HG02884 (cell line): ENCODE measurements at regions not wholly inside any gene's neighbourhood (a gene's known extent, or its start where the extent isn't known, plus 50 kb on each side); places are given as distances from the start of the nearest gene placed in this dataset.
A peak's percentile ranks its signal among the peaks of the same experiment; 100 is the strongest.
"Not testable (repeated sequence)": the region's sequence is repeated elsewhere in the genome, so short reads cannot be mapped to it uniquely, and the experiment has no call there.

Experiments used
- ATAC-seq: cut with Tn5 transposase; IDR thresholded peaks from one replicate; pipeline ENCODE4 v1.9.1; 2021; ENCODE audit warnings: mild to moderate bottlenecking, moderate library complexity; ENCODE audit not compliant: unreplicated experiment

- not testable (repeated sequence) for ATAC-seq
Measured at GRCh38 chr3:187890405-187890752, 145.1 kb upstream of the BCL6 start.

DNA sequence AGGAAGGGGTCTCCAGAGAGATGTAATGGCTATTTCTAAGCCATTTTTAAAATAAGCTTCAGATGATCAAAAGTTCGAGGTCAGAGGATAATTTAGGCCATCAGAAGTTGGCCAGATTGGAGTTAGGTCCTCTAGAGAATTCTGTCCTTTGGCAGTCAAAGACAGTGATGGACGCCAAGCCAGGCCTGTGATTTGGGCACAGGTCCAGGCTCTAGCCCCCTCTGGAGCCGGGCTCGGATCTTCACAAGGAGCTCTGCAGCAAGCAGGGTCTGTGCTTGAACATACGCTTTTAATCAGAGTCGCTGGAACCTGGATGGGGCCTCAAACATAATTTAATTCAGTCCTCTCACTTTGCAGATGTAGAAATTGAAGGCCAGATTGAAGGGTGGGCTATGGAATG, 151.4 kb upstream of the BCL6 start:
- no peak for ATAC-seq

- no peak for ATAC-seq
Measured at GRCh38 chr3:187899246-187899645, 154.0 kb upstream of the BCL6 start.

DNA sequence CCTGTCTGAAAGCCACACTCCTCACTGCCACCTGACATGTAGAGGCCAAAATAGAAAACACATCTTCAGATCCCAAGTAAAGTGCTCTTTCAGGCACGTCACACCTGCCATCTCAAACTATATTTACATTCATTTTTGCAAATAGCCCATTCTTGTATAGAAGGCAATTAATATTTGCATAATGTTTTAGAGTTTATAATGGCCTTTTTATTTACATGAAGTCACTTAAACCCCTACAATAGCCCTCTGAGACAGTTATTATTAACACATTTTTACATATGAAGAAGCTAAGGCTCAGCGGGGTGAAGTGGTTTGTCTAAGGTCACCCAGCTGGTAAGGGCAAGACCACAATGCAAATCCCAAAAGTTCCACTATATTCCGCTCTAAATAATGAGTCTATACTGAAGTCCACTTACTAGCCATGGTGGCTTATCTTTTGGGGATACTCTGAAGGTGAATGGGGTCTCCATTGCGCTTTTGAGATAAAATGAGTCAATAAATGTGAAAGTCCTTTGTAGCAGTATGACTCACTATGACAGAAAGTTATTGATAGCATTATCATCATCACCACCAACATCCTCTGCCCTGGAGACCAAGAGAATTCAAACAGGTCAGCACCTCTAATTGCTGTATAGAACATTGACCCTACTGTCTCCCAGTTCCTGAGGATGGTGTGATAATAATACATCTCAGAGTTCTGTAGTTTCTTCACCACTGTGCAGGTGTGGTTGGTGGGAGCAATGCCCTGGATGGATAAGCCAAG, 155.9 kb upstream of the BCL6 start:
- peak; percentile 44 for ATAC-seq

DNA sequence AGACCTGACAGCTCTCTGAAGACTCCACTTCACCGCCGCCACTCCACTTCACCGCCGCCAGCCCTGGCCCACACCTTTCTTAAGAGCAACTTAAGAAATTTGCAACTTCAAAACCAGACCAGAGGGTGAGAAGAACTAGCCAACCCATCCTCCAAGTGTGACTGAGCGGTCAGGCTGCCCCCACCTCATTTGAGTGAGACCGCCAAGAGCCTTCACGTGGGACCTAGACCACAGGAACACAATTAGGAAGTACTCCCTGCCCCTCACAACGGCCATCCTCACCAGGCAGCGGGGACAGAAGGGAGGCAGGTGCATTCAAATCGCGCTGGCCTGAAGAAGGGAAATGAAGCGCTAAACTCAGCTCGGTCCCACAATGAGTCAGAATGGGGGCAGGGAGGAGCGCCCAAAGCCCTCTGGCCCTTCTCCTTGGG, 156.8 kb upstream of the BCL6 start:
- peak; percentile 66 for ATAC-seq

- no peak for ATAC-seq
Measured at GRCh38 chr3:187902936-187903335, 157.7 kb upstream of the BCL6 start.

DNA sequence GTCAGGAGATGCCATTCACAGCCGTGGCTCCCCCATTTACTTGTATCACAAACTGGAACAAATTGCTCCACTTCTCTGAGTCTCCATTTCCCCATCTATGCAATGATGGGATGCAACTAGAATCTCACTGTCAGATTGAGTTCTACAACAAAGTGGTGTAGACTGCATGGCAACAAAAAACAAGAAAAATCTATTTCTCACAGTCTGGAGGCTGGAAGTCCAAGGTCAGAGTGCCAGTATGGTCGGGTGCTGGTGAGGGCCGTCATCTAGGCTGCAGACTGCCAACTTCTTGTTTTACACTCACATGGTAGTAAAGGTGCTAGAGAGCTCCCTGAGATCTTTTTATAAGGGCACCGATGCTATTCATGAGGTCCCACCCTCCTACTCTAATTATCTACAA, 158.4 kb upstream of the BCL6 start:
- no peak for ATAC-seq

- no peak for ATAC-seq
Measured at GRCh38 chr3:187906416-187906815, 161.1 kb upstream of the BCL6 start.

GRCh38 chr3:187906920-187907319, 161.7 kb upstream of the BCL6 start:
- ATAC-seq: no peak

DNA sequence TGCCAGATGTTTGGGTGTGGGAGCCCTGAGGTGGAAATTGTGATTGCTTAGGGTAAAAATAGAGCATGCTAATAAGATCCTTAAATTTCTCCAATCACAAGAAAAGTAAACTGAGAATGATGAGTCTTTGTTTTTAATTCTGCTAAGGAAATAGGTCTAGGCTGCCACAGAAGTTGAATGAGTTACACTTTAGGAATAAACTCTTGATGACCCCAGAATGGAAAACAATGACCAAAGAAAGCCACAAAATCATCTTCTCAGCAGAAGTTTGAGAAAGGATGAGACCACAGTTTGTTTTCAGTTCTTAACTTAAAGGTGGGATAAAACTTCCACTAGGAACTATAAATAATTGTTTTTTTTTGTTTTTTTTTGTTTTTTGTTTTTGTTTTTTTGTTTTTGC, 164.6 kb upstream of the BCL6 start:
- no peak for ATAC-seq

DNA sequence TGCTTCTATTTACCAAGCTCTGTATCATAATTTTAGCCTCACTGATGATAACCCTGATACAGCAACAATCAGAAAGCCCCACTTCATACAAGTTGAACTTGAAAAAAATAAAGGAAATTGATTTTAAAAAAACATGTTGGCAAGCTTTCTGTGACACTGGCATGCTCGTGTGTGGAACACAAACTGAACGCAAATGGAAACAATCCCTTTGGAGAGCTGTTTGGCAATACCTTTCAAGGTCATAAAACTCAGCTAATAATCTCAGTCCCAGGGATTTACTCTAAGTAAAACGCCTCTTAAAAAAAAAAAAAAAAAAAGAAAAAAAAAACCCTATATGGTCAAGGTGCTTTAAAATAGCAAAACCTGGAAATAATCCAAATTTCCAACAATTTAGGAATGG, 166.7 kb upstream of the BCL6 start:
- ATAC-seq: no peak

GRCh38 chr3:187913617-187914033, 168.4 kb upstream of the BCL6 start:
- no peak for ATAC-seq

GRCh38 chr3:187914231-187914630, 169.0 kb upstream of the BCL6 start:
- ATAC-seq: no peak

DNA sequence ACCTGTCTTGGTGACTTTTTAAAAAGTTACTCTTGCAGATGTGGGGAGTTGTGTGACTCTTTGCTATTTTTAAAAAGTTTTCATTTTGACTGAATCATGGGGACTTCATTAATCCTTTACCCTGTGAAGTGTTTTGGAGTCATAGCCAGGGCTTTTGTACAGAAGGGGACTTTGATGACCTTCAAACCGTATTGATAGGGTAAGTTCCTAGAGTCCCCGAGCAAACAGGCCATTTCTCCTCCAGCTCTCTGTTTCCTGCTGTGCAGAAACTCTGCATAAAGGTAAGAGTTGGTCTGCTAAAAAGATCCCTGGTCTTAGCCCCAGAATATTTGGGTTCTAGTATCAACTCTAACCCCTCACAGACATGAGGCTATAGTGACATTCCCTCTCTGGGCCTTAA, 170.8 kb upstream of the BCL6 start:
- ATAC-seq: no peak

DNA sequence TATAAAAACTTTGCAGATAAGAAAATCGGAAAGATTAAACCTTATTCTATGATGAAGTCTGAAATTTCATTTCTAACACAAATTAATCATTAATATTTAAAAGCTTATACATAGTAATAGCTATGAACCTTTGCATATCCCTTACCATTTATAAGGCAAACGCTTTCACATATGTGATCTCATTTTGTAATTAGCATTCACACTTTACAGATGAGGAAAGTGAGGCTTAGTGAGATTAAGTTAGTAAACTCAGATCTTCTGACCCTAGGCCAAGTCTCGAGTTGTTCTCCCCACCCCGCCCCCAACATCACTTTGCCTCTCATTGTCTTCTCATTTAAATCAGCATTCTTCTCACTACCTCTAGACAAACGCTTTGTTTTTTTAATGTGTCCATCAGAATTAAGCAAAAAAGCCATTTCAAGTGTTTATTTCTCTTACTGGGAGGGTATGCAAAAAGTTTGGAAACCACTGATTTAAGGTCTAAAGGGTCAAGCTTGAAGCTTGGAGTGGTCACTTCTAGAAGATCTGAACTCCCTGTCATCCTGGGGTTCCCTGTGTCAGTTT, 172.9 kb upstream of the BCL6 start:
- ATAC-seq: no peak

GRCh38 chr3:187919048-187919447, 173.8 kb upstream of the BCL6 start:
- peak; percentile 87 for ATAC-seq

GRCh38 chr3:187919544-187919943, 174.3 kb upstream of the BCL6 start:
- ATAC-seq: peak; percentile 36

GRCh38 chr3:187920030-187920429, 174.8 kb upstream of the BCL6 start:
- ATAC-seq: no peak

DNA sequence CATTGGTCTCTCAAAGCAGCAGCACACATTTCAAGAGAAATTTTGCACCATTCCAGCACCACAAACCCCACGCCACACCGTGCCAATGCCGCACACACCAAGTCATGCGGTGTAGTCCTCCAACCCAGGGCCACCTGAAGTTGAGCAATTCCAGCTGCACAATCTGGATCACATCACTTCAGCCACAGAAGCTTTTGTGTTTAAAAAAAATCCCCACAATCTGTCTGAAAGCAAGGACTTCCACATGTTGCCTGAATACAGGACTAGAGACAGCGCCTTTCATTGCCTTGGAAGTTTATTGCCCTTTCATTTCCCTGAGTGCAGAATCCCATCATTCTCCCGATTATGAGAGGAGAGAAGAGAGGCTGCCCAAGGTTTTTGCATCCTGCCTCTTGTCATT, 175.6 kb upstream of the BCL6 start:
- no peak for ATAC-seq

DNA sequence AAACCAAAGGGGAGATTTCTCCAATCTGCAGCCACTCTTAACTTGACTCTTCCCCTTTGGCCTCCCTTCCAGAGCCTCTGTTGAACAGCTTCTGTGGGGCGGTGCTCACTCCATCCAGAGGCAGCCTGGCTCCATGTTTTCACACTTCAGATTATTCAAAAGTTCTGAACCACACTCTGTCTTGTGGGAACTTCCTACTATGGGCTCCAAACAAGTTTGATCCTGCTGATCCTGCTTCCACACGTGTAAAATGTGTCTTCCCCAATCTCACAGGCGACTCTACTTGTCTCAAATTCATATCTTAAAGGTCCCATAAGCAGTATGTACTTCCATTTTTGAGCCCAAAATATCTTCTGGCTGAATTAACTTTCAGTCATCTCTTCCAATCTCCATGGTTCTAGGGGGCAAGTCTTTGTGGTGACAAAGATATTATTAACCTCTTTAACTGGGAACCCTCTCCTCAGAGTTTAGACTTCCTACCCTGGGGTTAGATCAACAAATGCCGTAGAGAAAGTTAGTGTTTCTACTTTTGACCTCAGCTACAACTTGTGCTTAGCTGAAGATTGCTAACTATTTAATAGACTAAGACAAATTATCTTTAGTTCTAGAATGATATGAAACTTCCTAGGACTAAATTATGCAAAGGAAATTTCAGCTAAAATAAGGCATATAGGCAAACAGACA, 176.3 kb upstream of the BCL6 start:
- ATAC-seq: no peak

GRCh38 chr3:187922704-187923416, 177.6 kb upstream of the BCL6 start:
- ATAC-seq: no peak

DNA sequence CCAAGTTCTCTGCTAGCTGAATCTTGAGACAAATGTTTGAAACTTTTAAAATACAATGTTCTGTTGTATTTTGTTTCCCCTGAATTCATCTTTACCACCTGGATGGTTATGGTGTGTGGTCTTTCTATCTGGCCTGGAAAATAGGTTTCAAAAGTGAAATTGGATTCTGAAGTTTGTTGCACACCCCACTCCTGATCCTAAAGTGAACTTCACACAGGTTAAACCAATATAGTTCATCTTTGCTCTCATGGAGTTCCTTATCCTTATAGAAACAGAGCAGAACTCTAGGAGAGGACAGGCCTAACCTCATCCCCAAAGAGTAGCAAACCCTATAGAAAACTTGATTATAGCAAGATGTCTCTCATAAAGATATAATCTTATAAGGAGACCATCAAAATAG, 179.4 kb upstream of the BCL6 start:
- ATAC-seq: no peak
